DMS 273 treated with DMSO at 0.1 percent for 48 hours (cell line): ENCODE measurements at regions not wholly inside any gene's neighbourhood (a gene's known extent, or its start where the extent isn't known, plus 50 kb on each side); places are given as distances from the start of the nearest gene placed in this dataset.
"Not testable (repeated sequence)": the region's sequence is repeated elsewhere in the genome, so short reads cannot be mapped to it uniquely, and the experiment has no call there.

Experiments used
- DNase-seq: peaks from one replicate; lab custom pipeline; 2025; lab: John Stamatoyannopoulos, UW

DNA sequence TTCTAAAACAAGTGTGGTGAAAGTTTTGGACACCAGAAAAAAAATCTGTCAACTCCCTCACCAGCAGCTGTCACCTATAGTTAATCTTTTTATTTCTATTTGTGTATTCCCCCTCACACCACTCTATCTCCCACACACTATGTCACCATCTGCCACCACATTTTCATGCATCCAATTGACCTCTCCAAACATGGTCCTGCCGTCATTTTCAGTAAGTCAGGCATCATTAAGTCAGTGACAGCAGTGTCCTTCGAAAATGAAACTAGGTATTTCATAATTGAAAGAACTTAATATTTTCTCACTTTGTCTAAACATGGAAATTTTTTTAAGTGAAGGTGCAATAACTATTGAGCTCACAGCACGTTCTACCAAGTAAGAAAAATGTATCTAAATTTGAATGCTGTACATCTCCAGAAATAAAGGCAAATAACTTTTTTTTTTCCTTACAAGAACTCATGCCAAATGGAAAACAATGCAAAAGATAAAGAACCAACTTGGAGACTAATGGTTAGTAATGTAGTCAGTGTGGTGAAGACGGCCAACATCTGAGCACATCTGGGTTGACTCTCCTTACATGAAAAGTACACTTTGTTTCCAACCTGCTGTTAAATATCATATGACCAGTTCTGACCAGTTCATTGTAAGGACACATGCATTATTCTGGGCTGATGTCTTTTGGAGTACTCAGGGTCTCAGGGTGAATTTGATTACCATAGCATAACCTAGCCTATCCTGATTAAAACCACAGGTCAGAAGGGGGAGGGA, 623.3 kb upstream of the MANEA start:
- peak; percentile 81 for DNase-seq

DNA sequence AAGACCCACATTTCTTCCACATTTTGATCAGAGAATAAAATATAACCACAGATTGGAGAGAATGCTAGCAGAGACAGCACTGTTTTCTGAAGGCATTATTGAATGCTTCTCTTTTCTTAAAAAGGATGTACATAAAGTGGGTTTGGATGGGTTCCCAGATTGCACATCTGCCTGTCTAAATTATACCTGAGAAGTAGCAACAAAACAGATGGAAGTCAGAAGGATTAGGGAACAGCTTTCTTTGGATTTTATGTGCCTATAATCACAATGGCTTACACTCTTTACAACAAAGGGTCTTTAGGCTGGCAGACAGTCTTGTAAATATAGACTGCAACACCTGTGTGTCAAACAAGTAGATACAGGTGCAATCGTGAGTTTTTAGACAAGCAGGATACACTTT, 622.2 kb upstream of the MANEA start:
- DNase-seq = peak; percentile 61

DNA sequence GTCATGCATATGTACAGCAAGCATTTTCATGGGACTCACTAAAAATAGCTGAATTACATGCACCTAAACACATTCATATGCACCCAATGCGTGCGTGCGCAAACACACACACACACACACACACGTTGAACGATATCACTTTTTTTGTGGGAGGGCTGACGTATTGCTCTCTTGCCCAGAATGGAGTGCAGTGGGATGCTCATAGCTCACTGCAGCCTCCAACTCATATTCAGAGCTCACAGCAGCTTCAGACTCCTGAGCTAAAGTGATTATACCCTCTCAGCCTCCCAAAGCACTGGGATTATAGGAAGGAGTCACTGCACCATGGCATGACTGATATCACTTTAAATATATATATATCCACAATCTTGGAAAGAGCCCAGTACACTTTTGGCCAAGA, 620.4 kb upstream of the MANEA start:
- DNase-seq = no peak

DNA sequence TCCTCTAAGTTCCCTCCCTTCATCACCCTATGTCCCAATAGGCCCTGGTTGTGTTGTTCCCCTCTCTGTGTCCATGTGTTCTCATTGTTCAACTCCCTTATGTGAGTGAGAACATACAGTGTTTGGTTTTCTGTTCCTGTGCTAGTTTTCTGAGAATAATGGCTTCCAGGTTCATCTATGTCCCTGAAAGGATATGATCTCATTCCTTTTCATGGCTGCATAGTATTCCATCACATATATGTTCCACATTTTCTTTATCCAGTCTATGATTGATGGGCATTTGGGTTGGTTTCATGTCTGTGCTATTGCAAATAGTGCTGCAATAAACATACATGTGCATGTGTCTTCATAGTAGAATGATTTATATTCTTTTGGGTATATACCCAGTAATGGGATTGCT, 612.6 kb upstream of the MANEA start:
- not testable (repeated sequence) for DNase-seq

DNA sequence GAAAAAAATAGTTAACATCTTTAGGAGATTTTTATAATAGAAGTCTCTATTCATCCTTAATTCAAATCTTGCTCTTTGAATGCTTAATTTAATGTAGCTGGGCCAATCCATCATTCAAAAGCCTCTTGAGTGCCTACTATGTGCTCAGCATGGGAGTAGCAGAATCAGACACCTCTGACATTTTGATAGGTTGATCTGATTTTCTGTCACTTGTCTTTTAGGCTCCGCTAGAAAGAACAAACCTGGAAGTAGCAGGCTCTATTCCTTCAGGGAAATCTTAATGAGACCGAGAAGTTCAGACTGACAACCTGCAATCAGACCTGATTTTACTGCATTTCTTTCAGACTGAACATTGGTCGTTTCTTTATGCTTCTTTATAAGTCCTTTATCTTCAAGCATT, 588.6 kb upstream of the MANEA start:
- no peak for DNase-seq

DNA sequence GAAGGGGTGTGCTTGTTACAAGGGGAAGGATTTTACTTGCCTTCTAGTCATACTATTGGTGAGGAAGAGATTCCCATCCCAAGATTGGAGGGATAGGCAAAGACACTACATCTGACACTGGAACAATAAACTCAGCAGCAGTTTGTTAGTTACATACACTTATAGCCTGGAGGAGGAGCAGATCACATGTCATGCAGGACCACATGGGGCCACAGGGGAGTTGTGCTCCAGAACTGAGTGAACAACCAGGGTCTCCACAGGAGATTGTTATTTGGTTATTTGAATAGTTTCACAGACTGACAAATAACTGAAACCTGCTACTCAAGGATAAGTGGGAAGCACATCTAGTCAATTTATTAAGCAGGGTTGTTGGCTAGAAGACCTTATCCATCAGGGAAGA, 559.4 kb upstream of the MANEA start:
- DNase-seq = no peak
